Head of caudate nucleus (tissue), 42 donors: ENCODE measurements at regions not wholly inside any gene's neighbourhood (a gene's known extent, or its start where the extent isn't known, plus 50 kb on each side); places are given as distances from the start of the nearest gene placed in this dataset.

Source experiments
- DNase-seq, 42 donors: peaks; one replicate each; pipeline versions ENCODE4 v3.0.0 to v3.0.0-alpha.2; 2020 to 2021; ENCODE audit warnings: mixed read lengths in 7 of 42
- intact Hi-C: fragments of 100-400 bp; cut with DNase I; formaldehyde crosslinking; loops from one replicate; pipeline ENCODE4 v1.15.0; 2022

DNA sequence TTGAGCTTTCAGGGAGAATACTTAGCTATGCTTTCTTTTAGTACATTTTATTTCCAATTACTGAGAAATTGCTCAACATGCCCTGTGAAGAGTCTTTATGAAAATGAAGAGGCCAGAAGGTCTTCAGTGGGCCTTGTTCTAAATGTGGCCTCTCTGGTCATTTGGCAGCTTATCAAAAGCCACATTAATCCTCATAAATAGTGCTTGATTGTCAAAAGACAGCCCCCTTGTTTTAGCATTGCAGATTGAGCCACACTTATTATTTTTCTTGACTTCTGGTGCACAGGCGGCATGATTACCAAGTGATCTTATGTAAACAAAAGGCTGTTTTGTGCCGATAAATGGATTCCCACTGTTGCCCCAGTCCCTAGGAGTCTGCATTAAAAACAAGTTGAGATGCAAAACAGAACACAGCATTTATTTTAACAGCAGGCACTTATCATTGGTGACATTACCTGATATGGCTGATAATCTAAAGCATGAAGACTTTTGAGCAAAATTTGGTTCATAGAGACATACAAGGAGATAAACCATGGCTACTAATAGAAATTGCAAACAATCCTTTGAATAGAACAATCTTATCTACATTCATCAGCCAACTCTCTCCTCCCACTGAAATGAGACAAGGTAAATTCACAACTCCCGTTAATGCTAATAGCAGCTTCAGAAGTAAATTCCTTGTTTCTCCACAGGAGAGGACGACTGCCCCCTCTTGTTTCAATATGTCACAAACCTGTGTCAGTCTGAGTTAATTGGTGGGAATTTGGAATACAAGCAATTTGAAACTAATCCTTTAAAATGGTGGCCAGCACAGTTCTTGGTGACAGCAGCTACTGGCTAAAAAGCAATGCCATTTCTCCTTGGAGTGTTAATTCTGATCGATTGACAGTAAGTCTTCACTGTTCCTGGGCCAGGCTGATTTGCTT is 194.3 kb downstream of the NSUN3 start:
- intact Hi-C loops, result no loop called here
- DNase-seq, result no peak

DNA sequence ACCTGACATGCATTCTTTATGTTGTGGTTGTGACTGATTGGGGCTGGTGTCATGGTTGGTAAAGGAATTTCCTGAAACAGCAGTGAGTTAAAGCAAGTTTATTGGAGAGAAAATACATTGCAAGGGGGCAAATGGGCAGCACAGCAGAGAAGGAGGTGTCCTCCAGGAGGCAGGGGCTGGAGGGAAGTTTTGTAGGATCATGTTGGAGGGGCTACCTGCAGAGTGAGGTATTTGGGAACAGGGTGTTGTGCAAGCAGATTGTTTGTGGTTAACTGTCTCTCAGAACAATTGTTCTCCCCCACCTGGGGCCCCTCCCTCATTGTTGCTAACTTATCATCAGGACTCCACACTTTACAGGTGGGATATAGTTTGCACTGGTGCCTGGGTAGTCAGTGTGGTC is 196.0 kb downstream of the NSUN3 start:
- intact Hi-C loops, result no loop called here
- no peak for DNase-seq

DNA sequence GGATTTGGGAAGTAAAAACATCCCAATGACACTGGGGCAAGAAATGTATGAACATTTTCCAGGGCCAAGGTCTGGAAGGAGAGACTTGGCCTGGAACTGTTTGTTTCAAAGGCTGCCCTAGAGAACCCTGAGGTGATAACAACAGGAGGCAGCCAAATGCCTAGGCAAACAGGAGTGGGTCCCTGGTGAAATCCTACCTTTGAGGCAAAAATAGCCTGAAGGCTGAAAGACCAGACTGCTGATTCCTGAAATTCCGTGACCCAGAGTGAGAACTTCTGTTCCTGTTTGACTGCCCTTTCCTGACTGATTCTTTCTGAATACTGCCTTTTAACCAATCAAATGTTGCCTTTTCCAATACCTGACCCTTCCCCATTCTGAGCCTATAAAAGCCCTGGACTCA is 196.4 kb downstream of the NSUN3 start:
- intact Hi-C loops, result no loop called here

DNA sequence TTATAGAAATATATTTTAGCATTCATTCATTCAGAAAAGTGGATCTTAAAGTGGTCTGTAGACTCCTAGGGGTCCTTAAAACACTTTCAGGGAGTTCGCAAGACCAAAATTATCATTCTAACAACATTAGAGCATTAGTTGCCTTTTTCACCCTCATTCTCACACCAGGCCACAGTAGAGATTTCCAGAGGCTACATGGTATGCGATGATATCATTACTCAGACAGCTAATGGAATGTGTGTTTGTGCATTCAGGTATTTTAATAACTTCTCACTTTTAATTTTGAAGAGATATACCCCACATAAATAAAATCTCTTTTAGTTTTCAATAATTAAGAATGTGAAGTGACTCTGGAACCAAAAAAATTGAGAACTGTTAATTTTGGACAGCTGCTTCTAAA is 206.9 kb downstream of the NSUN3 start:
- intact Hi-C loops, result no loop called here
- DNase-seq, result no peak

More for the DNA sequence above, 196.4 kb downstream of the NSUN3 start:
- no peak for DNase-seq

DNA sequence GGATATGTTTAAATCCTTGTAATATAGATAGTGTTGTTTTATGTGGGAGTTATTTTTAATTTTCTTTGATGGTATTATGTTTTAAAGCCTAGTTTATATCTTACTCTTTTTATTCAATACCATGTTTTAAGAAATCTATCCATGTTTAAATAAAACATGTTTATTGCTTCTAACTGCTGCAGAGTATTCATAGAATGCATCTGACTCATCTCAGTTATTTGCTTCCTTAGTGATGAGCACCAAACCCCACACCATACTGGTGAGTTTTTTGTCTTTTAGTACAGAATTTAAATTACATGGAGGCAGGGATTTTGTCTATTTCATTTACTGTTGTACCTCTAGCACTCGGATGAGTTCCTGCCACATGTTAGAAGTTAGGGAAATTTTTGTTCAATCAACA is 209.2 kb downstream of the NSUN3 start:
- intact Hi-C loops, result no loop called here

DNA sequence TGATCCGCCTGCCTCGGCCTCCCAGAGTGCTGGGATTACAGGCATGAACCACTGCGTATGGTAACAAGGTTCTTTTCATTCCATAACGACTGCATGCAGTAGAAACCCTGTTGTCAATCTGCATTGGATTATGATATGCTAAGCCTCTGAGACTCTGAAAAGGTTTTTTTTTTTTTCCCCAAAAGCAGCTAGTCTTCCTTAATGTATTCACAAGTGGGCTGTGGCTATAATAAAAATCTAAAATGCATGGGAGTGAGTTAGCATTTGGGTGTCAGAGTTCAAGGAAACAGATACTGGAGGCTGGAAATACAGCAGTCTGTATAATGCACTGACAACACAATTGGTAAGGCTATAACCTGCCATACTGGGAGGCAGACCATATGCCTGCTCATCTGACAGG is 218.1 kb downstream of the NSUN3 start:
- DNase-seq, result no peak
- intact Hi-C loops, result no loop called here

More for the DNA sequence above, 209.2 kb downstream of the NSUN3 start:
- no peak for DNase-seq

DNA sequence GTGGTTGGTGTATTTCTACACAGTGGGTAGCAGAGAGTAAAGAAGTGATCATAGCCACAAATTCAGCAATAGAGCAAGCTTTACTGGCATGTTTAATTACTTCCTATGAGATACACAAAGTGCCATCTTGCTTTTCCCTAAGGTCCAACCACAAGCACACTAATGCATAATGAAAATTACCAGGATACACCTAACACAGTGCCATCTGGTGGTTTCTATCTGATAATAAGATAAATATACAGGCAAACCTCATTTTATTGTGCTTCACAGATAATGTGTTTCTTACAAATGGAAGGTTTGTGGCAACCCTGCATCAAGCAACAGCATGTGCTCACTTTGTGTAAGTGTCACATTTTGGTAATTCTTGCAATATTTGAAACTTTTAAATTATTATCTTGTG is 223.0 kb downstream of the NSUN3 start:
- no peak for DNase-seq
- intact Hi-C loops, result no loop called here

DNA sequence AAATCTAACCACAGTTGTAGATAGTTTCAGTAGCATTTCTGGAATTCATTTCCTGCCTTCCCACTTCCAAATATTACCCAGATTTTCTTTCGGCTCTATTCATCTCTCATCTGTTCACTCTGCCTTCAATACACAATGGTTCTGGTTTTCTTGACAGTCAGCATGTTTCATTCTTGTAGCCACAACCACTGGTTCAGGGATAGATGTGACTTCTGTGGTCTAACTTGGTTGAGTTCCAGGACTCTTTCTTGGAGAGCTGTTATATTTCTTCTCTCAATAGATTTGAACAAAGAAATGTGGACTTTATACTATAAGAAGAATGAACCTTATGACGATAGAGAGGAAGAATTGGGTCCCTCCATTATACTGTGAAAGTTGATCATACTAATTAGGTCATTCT is 228.8 kb downstream of the NSUN3 start:
- intact Hi-C loops, result no loop called here
- no peak for DNase-seq

DNA sequence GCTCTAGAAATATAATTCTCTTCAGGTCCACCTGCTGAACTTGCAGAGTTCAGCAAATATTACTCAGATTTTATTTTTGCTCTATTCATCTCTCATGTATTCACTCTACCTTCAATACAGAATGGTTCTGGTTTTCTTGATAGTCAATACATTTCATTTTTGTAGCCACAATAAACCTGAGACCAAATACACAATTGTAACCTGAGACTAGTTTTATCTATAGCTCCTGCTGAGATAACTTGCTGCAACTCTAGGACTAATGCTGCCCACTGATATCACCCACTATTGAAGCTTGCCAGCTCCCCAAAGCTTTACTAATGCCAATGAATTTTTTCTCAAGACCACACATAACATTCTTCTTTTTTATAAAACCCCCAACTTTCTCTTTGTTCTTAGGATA is 229.3 kb downstream of the NSUN3 start:
- no peak for DNase-seq
- intact Hi-C loops, result no loop called here

DNA sequence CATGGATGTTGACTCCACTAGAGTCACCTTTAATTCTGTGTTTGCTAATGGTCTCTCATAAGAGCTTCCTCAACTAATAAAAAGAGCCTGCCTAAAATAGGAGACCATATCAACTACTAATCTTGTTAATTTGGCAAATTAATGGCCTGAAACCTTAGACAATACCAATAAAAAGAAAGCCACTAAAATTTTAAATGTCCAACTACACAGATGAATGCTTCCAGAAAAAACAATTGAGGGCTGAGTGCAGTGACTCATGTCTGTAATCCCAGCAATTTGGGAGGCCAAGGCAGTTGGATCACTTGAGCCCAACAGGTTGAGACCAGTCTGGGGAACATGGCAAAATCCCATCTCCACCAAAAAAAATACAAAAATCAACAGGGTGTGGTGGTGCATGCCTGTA is 230.9 kb downstream of the NSUN3 start:
- intact Hi-C loops, result no loop called here

DNA sequence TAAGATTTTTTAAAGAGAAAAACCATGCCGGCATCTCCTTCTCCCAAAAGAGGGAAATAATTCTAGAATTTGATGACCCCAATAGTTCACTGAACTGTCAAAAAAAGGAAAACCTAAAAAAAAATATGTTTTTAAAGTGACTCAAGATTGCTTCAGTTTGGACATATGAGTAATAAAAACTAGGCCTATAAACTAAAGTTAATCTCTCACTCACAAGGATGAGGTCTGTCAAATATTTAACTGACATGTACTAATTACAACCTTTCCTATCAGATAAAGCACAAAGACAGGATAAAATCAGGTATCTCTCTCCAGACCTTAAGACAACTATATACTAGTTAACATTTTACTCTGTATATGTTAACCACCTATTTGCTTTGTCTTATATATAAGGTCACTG is 231.9 kb downstream of the NSUN3 start:
- intact Hi-C loops, result no loop called here
- no peak for DNase-seq

More for the DNA sequence above, 230.9 kb downstream of the NSUN3 start:
- DNase-seq, result no peak

DNA sequence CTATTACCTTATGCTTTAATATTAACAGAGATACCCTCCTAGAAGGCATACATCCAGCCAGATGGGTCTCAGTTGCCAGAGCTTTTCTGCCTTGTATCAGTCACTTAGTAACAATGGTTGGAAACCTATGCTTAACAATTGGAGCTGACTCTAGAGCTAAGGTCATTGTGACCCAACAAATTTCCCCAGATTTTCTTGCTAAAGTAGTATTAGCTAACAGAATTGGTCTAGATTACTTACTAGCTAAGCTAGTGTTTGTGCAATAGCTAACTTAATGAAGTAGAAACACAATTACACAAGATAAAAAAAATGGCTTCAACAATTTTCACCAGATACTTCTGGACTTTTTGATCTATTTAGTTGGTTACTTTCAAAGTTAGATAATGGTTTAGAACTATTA is 236.9 kb downstream of the NSUN3 start:
- DNase-seq, result no peak
- intact Hi-C loops, result no loop called here

DNA sequence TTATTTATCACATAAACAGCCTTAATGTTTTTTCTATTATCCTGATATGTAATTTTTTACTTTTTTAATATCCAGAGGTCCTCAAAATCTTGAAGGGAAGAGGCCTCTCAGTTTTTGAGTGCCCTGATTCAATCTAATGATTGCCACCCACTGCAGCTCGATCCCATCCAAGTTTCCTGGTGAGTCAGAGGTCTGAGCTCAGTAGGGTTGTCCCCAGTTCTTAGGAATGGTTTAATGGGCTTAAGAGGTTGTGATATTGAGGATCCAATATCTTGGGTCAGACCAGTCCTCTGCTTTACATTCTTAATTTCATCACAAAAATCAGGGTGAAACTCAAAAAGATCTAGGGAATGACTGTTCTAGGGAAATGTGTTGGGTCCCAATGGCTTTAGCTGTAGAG is 238.5 kb downstream of the NSUN3 start:
- DNase-seq, result no peak
- intact Hi-C loops, result no loop called here

DNA sequence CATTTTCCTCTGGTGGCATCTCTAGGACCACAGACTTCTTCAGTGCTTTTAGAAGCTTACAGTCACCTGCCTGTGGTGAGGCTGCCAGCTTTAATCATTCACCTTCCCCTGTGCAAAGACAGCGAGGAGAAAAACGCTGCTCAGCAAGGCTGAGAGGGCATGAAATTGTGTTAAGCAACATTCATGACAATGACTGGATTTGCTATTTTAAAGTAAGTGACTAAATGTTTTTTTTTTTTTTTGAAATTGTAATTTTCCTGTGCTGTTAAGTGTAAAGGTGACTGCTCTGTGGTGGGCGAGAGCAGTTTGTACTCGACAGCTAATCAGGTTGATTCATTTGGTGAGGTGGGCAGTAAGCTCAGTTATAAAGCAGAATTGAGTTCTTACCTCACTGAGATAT is 240.4 kb downstream of the NSUN3 start:
- peak in 41 of 42 donors; percentile 9 to 83 (median 44) for DNase-seq

DNA sequence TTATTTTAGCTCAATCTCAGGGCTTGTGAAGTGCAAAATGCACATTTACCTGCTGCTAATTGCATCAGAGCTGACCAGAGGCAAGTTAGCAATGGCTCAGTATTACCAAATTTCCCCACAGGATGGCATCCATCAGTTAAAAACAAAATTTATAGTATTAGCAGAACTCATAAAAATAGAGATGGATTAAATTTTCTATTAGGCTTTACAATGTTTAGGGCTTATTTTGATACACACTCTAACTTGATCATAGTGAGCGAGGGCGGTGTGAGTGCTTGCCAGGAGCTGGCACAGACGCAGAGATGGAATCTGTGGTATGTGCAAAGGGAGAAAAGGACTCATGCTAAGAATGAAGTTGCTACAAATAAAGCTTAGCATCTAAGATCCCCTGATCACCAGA is 241.0 kb downstream of the NSUN3 start:
- DNase-seq, result peak in 29 of 42 donors; percentile 2 to 64 (median 23)
- intact Hi-C loops, result no loop called here

More for the DNA sequence above, 240.4 kb downstream of the NSUN3 start:
- intact Hi-C loops, result no loop called here

DNA sequence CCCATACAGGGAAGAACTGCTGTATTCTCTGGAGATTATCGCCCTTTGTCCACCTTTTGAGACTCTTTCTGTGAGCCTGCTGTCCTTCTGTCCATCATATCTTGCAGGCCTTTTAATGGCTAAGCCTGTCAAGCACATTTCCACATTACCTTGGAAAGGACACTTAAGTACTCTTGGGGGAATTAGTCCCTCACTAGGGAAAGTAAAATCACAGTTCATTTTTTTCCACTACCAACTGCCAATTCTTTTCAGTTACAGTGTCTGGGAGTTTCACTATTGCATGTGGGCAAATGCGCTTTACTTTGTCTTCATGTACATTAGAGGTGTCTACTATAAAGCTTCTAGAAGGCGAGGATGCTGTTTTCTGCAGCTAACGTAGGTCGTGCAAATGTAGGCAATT is 242.1 kb downstream of the NSUN3 start:
- intact Hi-C loops, result no loop called here
- no peak for DNase-seq

DNA sequence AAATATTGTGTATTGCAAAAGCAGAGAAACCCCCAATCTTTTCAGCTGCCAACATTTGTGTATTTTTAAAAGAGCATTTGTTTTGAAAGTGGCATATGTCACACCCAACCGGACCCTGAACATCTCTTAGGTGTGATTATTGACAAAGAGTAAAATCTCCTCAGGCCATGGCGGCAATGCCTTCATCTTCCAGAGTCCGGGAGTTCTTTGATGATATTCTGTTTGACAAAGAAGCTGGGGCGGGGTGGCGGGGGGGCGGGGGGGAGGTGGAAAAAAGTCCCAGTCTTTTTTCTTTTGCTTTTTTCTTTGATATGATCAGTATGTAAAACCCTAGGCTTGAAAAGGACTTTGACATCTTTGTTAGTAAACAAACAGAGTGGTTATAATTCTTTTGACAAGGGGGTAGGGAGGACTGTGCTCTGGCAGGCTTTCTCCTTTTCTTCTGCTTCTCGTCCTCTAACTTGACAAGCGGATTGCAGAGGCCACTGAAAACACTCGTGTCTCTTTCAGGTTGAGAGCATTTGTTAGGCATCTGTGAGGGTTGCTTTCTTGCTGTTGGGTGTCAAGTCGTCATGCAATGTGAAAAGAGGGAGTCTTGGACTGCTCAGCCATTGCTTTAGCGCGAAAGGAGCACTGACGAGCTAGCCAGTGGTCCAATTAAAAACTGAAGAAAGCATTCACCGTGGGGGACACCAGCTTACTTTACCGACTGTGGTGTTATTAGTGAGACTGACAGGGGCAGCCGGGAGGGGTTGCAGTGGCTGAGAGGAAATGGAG is 243.2 kb downstream of the NSUN3 start:
- DNase-seq, result no peak
- intact Hi-C loops, result no loop called here

DNA sequence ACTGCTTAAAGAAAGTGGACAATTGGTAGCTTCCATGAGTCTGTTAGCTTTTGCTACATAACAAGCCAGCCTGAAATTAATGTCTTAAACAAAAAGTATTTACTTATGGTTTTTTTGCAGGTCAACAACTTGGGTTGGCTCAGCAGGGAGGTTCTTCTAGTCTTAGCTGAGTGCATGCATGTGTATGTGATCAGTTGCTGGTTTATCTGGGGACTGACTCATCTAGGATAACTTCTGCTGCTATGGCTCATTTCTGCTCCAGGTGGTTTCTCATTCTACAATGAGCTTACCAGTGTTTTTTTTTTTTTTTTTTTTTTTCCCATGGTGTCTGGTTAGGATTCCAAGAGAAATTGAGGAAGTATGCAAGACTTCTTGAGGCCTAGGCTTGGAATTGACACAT is 244.7 kb downstream of the NSUN3 start:
- DNase-seq, result no peak
- intact Hi-C loops, result no loop called here

DNA sequence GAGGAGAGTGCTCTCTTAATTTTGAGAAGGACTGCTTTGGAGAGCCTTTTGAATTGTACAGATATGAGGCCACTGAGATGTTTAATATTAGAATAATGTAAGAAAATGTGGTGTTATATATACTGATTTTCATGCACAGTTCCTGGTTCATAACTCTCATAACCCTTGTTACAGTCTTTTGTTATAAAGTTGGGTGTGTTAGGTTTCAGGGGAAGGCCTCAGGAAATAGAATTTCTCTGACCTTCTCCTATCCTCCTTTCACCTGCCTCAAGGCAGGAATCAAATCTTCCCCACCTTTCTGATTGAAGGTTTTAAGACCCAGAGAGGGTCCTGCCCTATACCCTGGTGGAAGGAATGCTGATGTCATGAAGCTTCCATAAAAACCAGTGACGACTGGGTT is 245.9 kb downstream of the NSUN3 start:
- DNase-seq, result no peak
- intact Hi-C loops, result no loop called here

DNA sequence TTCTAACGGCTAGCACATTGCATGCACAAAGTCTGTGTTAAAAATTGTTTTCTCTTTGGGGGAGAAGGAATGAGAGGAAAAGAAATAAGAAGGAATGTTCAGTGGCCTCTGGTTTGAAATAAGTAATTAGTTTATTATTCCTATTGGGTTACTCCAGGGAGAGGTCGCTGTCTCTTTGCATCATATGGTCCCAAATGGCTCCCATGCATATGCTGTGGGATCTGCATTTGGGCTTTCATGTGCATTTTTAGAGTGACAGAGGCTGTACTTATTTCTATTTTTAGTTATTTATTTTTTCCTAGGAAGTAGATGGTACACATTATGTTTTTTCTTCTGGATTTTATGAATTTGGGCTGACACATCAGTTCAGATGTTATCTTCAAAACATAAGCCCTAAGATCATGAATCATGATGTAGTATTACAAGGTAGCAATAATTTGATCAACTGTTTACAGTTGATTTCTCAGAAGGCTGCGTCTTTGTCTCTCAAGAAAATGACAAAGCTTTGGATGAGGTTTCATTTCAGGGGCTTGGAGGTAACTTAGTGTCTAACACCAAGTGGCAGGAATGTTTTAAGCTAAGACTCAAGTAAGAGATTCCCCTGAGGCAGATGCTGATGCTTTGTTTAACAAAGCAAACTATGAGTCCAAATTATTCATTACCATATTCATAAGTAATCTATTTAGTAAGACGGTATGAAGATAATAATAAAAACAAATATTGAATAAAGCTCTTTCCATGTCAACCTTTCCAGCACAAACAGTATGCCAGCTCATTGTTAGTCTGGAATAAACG is 247.7 kb downstream of the NSUN3 start:
- intact Hi-C loops, result no loop called here
- DNase-seq, result no peak
